ENCODE measurements at regions not wholly inside any gene's neighbourhood (a gene's known extent, or its start where the extent isn't known, plus 50 kb on each side); places are given as distances from the start of the nearest gene placed in this dataset.

- no peaks in the 10 kb centered on the region for H3K27me3 ChIP-seq (ENCODE audit: control insufficient read depth, insufficient read depth, low read length)
- peaks cover 0 to 6% (median 0%) of the 10 kb centered on the region in 3 donors for H3K4me1 ChIP-seq (ENCODE audit: control insufficient read depth in 2 of 3, insufficient read depth in 2 of 3, low read depth in 1 of 3, low read length in 3 of 3)
- no peak for FAIRE-seq
- DNase-seq, result no peak
- intact Hi-C loops (cut with DNase I), result no loop called here
- H3K9me3 ChIP-seq (ENCODE audit: control insufficient read depth in 2 of 3, insufficient read depth in 1 of 3, low read length in 3 of 3), result no peaks in the 10 kb centered on the region
- H3K27ac ChIP-seq (ENCODE audit: low read depth in 2 of 2, low read length in 2 of 2), result no peak overlapping the region
- TF ChIP-seq CTCF (IDR thresholded peaks at IDR 0.05; ENCODE audit: borderline replicate concordance, extremely low read depth, insufficient read depth), result no peak
- H3K4me3 ChIP-seq (ENCODE audit: low read length in 3 of 3), result no peak overlapping the region
- no peak overlapping the region for H3K9ac ChIP-seq (ENCODE audit: low read length in 3 of 3)
- no peaks in the 10 kb centered on the region for H3K36me3 ChIP-seq (ENCODE audit: control insufficient read depth in 2 of 3, insufficient read depth in 3 of 3, low read length in 3 of 3)
Measured at GRCh38 chr4:81355136-81355535, 116.6 kb downstream of the RASGEF1B start.

- intact Hi-C loops (cut with DNase I), result no loop called here
- no peak for FAIRE-seq
- no peaks in the 10 kb centered on the region for H3K27me3 ChIP-seq (ENCODE audit: control insufficient read depth, insufficient read depth, low read length)
- H3K9me3 ChIP-seq (ENCODE audit: control insufficient read depth in 2 of 3, insufficient read depth in 1 of 3, low read length in 3 of 3), result no peaks in the 10 kb centered on the region
- H3K9ac ChIP-seq (ENCODE audit: low read length in 3 of 3), result no peak overlapping the region
- TF ChIP-seq CTCF (IDR thresholded peaks at IDR 0.05; ENCODE audit: borderline replicate concordance, extremely low read depth, insufficient read depth), result no peak
- H3K27ac ChIP-seq (ENCODE audit: low read depth in 2 of 2, low read length in 2 of 2), result no peak overlapping the region
- H3K4me3 ChIP-seq (ENCODE audit: low read length in 3 of 3), result no peak overlapping the region
- H3K36me3 ChIP-seq (ENCODE audit: control insufficient read depth in 2 of 3, insufficient read depth in 3 of 3, low read length in 3 of 3), result no peaks in the 10 kb centered on the region
- peaks cover 0 to 6% (median 0%) of the 10 kb centered on the region in 3 donors for H3K4me1 ChIP-seq (ENCODE audit: control insufficient read depth in 2 of 3, insufficient read depth in 2 of 3, low read depth in 1 of 3, low read length in 3 of 3)
- DNase-seq, result no peak
Measured at GRCh38 chr4:81353861-81354260, 117.8 kb downstream of the RASGEF1B start.

GRCh38 chr4:81352446-81352835 is 119.3 kb downstream of the RASGEF1B start:
- peak in 1 of 5 donors; percentile 64 for DNase-seq
- intact Hi-C loops (cut with DNase I), result no loop called here

More at GRCh38 chr4:81352446-81352835, 119.3 kb downstream of the RASGEF1B start:
- Histone ChIP-seq H3K4me3 (ENCODE audit: low read length in 3 of 3) (no peak overlapping the region), H3K9ac (ENCODE audit: low read length in 3 of 3) (no peak overlapping the region), H3K36me3 (ENCODE audit: control insufficient read depth in 2 of 3, insufficient read depth in 3 of 3, low read length in 3 of 3) (no peaks in the 10 kb centered on the region), H3K4me1 (ENCODE audit: control insufficient read depth in 2 of 3, insufficient read depth in 2 of 3, low read depth in 1 of 3, low read length in 3 of 3) (peaks cover 0 to 6% (median 0%) of the 10 kb centered on the region in 3 donors), H3K27me3 (ENCODE audit: control insufficient read depth, insufficient read depth, low read length) (no peaks in the 10 kb centered on the region), H3K9me3 (ENCODE audit: control insufficient read depth in 2 of 3, insufficient read depth in 1 of 3, low read length in 3 of 3) (no peaks in the 10 kb centered on the region), H3K27ac (ENCODE audit: low read depth in 2 of 2, low read length in 2 of 2) (no peak overlapping the region)
- TF ChIP-seq CTCF (IDR thresholded peaks at IDR 0.05; ENCODE audit: borderline replicate concordance, extremely low read depth, insufficient read depth), result no peak
- no peak for FAIRE-seq
